HG02798 (cell line): ENCODE measurements at regions not wholly inside any gene's neighbourhood (a gene's known extent, or its start where the extent isn't known, plus 50 kb on each side); places are given as distances from the start of the nearest gene placed in this dataset.
"Not testable (repeated sequence)": the region's sequence is repeated elsewhere in the genome, so short reads cannot be mapped to it uniquely, and the experiment has no call there.

Source experiments
- ATAC-seq: cut with Tn5 transposase; IDR thresholded peaks from one replicate; pipeline ENCODE4 v1.9.1; 2021; ENCODE audit warnings: mild to moderate bottlenecking; ENCODE audit not compliant: unreplicated experiment, poor library complexity

GRCh38 chr2:156908825-156909224 is 348.7 kb upstream of the GALNT5 start:
- peak; percentile 75 for ATAC-seq

GRCh38 chr2:156909983-156910382 is 347.5 kb upstream of the GALNT5 start:
- no peak for ATAC-seq

- ATAC-seq: no peak
These were observed 342.2 kb upstream of the GALNT5 start for GRCh38 chr2:156915332-156915731.

- no peak for ATAC-seq
These were observed 339.1 kb upstream of the GALNT5 start for GRCh38 chr2:156918410-156918809.

GRCh38 chr2:156930423-156930822 is 327.1 kb upstream of the GALNT5 start:
- no peak for ATAC-seq

GRCh38 chr2:156933645-156934225 is 323.8 kb upstream of the GALNT5 start:
- ATAC-seq: no peak

GRCh38 chr2:156935616-156936015 is 321.9 kb upstream of the GALNT5 start:
- no peak for ATAC-seq

GRCh38 chr2:156937430-156937829 is 320.1 kb upstream of the GALNT5 start:
- ATAC-seq: no peak

GRCh38 chr2:156944871-156945270 is 312.6 kb upstream of the GALNT5 start:
- no peak for ATAC-seq

- no peak for ATAC-seq
These were observed 310.2 kb upstream of the GALNT5 start for GRCh38 chr2:156947261-156947660.

- ATAC-seq: no peak
These were observed 301.8 kb upstream of the GALNT5 start for GRCh38 chr2:156955701-156956100.

GRCh38 chr2:156956161-156956560 is 301.3 kb upstream of the GALNT5 start:
- no peak for ATAC-seq

- ATAC-seq: no peak
These were observed 299.1 kb upstream of the GALNT5 start for GRCh38 chr2:156958374-156958773.

- no peak for ATAC-seq
These were observed 298.0 kb upstream of the GALNT5 start for GRCh38 chr2:156959481-156959880.

- ATAC-seq: no peak
These were observed 274.9 kb upstream of the GALNT5 start for GRCh38 chr2:156982615-156983014.

- no peak for ATAC-seq
These were observed 271.0 kb upstream of the GALNT5 start for GRCh38 chr2:156986339-156986988.

- ATAC-seq: no peak
These were observed 257.8 kb upstream of the GALNT5 start for GRCh38 chr2:156999661-157000060.

- no peak for ATAC-seq
These were observed 252.7 kb upstream of the GALNT5 start for GRCh38 chr2:157004789-157005188.

- no peak for ATAC-seq
These were observed 242.4 kb upstream of the GALNT5 start for GRCh38 chr2:157015015-157015575.

GRCh38 chr2:157023264-157023663 is 234.2 kb upstream of the GALNT5 start:
- ATAC-seq: not testable (repeated sequence)

- no peak for ATAC-seq
These were observed 233.4 kb upstream of the GALNT5 start for GRCh38 chr2:157024129-157024528.

- no peak for ATAC-seq
These were observed 225.5 kb upstream of the GALNT5 start for GRCh38 chr2:157032017-157032416.
